ENCODE measurements at regions not wholly inside any gene's neighbourhood (a gene's known extent, or its start where the extent isn't known, plus 50 kb on each side); places are given as distances from the start of the nearest gene placed in this dataset.

GRCh38 chr2:216564611-216565010, 66.0 kb downstream of the RPL37A start:
- peaks cover 44% of the 10 kb centered on the region for H3K4me1 Mint-ChIP-seq
- DNase-seq (ENCODE audit: low spot score) (no peak), ATAC-seq (no peak)
- no peaks in the 10 kb centered on the region; the same call in 2 of the 3 replicates for H3K36me3 Mint-ChIP-seq (ENCODE audit: low read depth)
- peaks cover 14% of the 10 kb centered on the region for H3K9me3 Mint-ChIP-seq
- H3K27me3 Mint-ChIP-seq (ENCODE audit: insufficient read depth, low read depth, poor library complexity) = peaks cover 7% of the 10 kb centered on the region
- no peak overlapping the region for H3K27ac Mint-ChIP-seq
- Histone ChIP-seq H3K4me1 (ENCODE audit: insufficient read depth) (peaks cover 21% of the 10 kb centered on the region), H3K36me3 (ENCODE audit: insufficient read depth) (no peaks in the 10 kb centered on the region), H3K27me3 (ENCODE audit: insufficient read depth) (no peaks in the 10 kb centered on the region), H3K4me2 (no peak overlapping the region), H2AFZ (no peak overlapping the region), H3K4me3 (no peak overlapping the region), H3F3A (replicated peaks; ENCODE audit: low read depth) (no peaks in the 10 kb centered on the region), H4K20me1 (replicated peaks; ENCODE audit: insufficient read depth) (no peaks in the 10 kb centered on the region), H3K79me2 (replicated peaks; ENCODE audit: insufficient read depth) (no peaks in the 10 kb centered on the region), H3K27ac (ENCODE audit: low read depth) (no peak overlapping the region), H3K9me2 (ENCODE audit: insufficient read depth) (peaks cover 7% of the 10 kb centered on the region; the same call in 1 of the 2 replicates)
- no peak for TF ChIP-seq POLR2AphosphoS5 (IDR thresholded peaks at IDR 0.05; ENCODE audit: low read depth)
- no peak for TF ChIP-seq ZNF462 (CRISPR knock-in tag; IDR thresholded peaks at IDR 0.05)
- TF ChIP-seq STAT1 (IDR thresholded peaks at IDR 0.05; ENCODE audit: unreplicated experiment) = no peak
- TF ChIP-seq REST (IDR thresholded peaks at IDR 0.05; ENCODE audit: unreplicated experiment) = no peak
- TF ChIP-seq CREB1 (CRISPR knock-in tag; IDR thresholded peaks at IDR 0.05; ENCODE audit: low read depth) = no peak
- TF ChIP-seq CTCF (conservative IDR thresholded peaks at IDR 0.05; ENCODE audit: low read depth in 2 of 2) = no peak
- TF ChIP-seq EZH2phosphoT487 (IDR thresholded peaks at IDR 0.05; ENCODE audit: unreplicated experiment) = no peak
- TF ChIP-seq JUNB (IDR thresholded peaks at IDR 0.05; ENCODE audit: unreplicated experiment) = no peak
- no peak for TF ChIP-seq EZH2 (IDR thresholded peaks at IDR 0.05; ENCODE audit: low read depth, unreplicated experiment)
- TF ChIP-seq ZNF331 (CRISPR knock-in tag; IDR thresholded peaks at IDR 0.05; ENCODE audit: low read depth) = no peak
- no peak for TF ChIP-seq NANOG (IDR thresholded peaks at IDR 0.05; ENCODE audit: borderline replicate concordance)
- TF ChIP-seq ZNF114 (CRISPR knock-in tag; IDR thresholded peaks at IDR 0.05) = no peak
- TF ChIP-seq ETS1 (IDR thresholded peaks at IDR 0.05) = no peak
- no peak overlapping the region for H3K4me3 Mint-ChIP-seq
